H9 (cell line): ENCODE measurements at regions not wholly inside any gene's neighbourhood (a gene's known extent, or its start where the extent isn't known, plus 50 kb on each side); places are given as distances from the start of the nearest gene placed in this dataset.

ENCODE experiments used
- DNase-seq: peaks from one replicate; pipeline ENCODE4 v3.0.0-alpha.2; 2017
- H2AFZ ChIP-seq: one replicate; pipeline ENCODE4 v1.6.1; 2013; ENCODE audit warnings: mild to moderate bottlenecking, low read length, control low read depth, moderate library complexity
- H2AK5ac ChIP-seq: 2 replicates; pipeline ENCODE4 v1.6.1; 2013; ENCODE audit warnings: low read length, control low read depth, mixed read lengths; ENCODE audit not compliant: insufficient read length
- H2BK120ac ChIP-seq: one replicate; pipeline ENCODE4 v1.6.1; 2013; ENCODE audit warnings: low read depth, mild to moderate bottlenecking, low read length, control low read depth, inconsistent platforms; ENCODE audit not compliant: poor library complexity, severe bottlenecking
- H2BK12ac ChIP-seq: 2 replicates; pipeline ENCODE4 v1.6.1; 2013; ENCODE audit warnings: low read length, control low read depth, mixed read lengths, low read depth; ENCODE audit not compliant: insufficient read length
- H2BK15ac ChIP-seq: 2 replicates; pipeline ENCODE4 v1.6.1; 2013; ENCODE audit warnings: low read depth, low read length, control low read depth
- H2BK20ac ChIP-seq: one replicate; pipeline ENCODE4 v1.6.1; 2013; ENCODE audit warnings: low read depth, mild to moderate bottlenecking, low read length, control low read depth, inconsistent platforms; ENCODE audit not compliant: poor library complexity, severe bottlenecking
- H2BK5ac ChIP-seq: 2 replicates; pipeline ENCODE4 v1.6.1; 2013; ENCODE audit warnings: low read length, control low read depth, mixed read lengths; ENCODE audit not compliant: insufficient read length
- H3K14ac ChIP-seq: 2 replicates; pipeline ENCODE4 v1.6.1; 2013; ENCODE audit warnings: low read length, control low read depth; ENCODE audit not compliant: insufficient read depth
- H3K18ac ChIP-seq: 2 replicates; pipeline ENCODE4 v1.6.1; 2013; ENCODE audit warnings: low read depth, mild to moderate bottlenecking, mixed read lengths, low read length, control low read depth; ENCODE audit not compliant: insufficient read length
- H3K23ac ChIP-seq: 2 replicates; pipeline ENCODE4 v1.6.1; 2013; ENCODE audit warnings: low read length, control low read depth, mixed read lengths, low read depth; ENCODE audit not compliant: insufficient read length
- H3K23me2 ChIP-seq: 2 replicates; pipeline ENCODE4 v1.6.1; 2013; ENCODE audit warnings: low read depth, mild to moderate bottlenecking, mixed read lengths, low read length, control low read depth; ENCODE audit not compliant: insufficient read length, poor library complexity, severe bottlenecking
- H3K27ac ChIP-seq: 2 replicates; pipeline ENCODE4 v1.5.1; 2013; ENCODE audit warnings: low read length, control low read depth, mixed read lengths, low read depth; ENCODE audit not compliant: insufficient read length
- H3K27me3 ChIP-seq: 2 replicates; pipeline ENCODE4 v1.6.1; 2013; ENCODE audit warnings: low read length, control low read depth, inconsistent platforms; ENCODE audit not compliant: insufficient read depth
- H3K4ac ChIP-seq: 2 replicates; pipeline ENCODE4 v1.6.1; 2013; ENCODE audit warnings: low read depth, mild to moderate bottlenecking, control low read depth, inconsistent platforms, low read length, moderate library complexity
- H3K4me1 ChIP-seq: 2 replicates; pipeline ENCODE4 v1.6.1; 2013; ENCODE audit warnings: low read length, control low read depth, inconsistent platforms; ENCODE audit not compliant: insufficient read depth
- H3K4me2 ChIP-seq: 2 replicates; pipeline ENCODE4 v1.6.1; 2013; ENCODE audit warnings: low read length, control low read depth, mixed read lengths; ENCODE audit not compliant: insufficient read length, insufficient read depth
- H3K56ac ChIP-seq: 2 replicates; pipeline ENCODE4 v1.6.1; 2013; ENCODE audit warnings: low read depth, mild to moderate bottlenecking, mixed read lengths, low read length, control low read depth; ENCODE audit not compliant: insufficient read length
- H3K79me1 ChIP-seq: 2 replicates; pipeline ENCODE4 v1.6.1; 2013; ENCODE audit warnings: low read depth, mild to moderate bottlenecking, moderate library complexity, low read length, control low read depth, inconsistent platforms; ENCODE audit not compliant: insufficient read depth, poor library complexity, severe bottlenecking
- H3K79me2 ChIP-seq: 2 replicates; pipeline ENCODE4 v1.6.1; 2013; ENCODE audit warnings: low read length, control low read depth, inconsistent platforms; ENCODE audit not compliant: insufficient read depth
- H3K9ac ChIP-seq: 2 replicates; pipeline ENCODE4 v1.6.1; 2013; ENCODE audit warnings: low read length, control low read depth, mixed read lengths; ENCODE audit not compliant: insufficient read length; ENCODE audit errors: extremely low read depth
- H3K9me3 ChIP-seq: one replicate; pipeline ENCODE4 v1.6.1; 2013; ENCODE audit warnings: low read depth, low read length, inconsistent platforms; ENCODE audit not compliant: control insufficient read depth
- H3T11ph ChIP-seq: one replicate; pipeline ENCODE4 v1.6.1; 2013; ENCODE audit warnings: mild to moderate bottlenecking, low read length, control low read depth, inconsistent platforms
- H4K20me1 ChIP-seq: one replicate; pipeline ENCODE4 v1.6.1; 2013; ENCODE audit not compliant: control insufficient read depth, insufficient read length, insufficient read depth
- H4K5ac ChIP-seq: 2 replicates; pipeline ENCODE4 v1.6.1; 2013; ENCODE audit warnings: low read depth, mild to moderate bottlenecking, mixed read lengths, low read length, control low read depth; ENCODE audit not compliant: insufficient read length
- H4K8ac ChIP-seq: replicated peaks from 2 replicates; pipeline ENCODE4 v1.6.1; 2013; ENCODE audit warnings: low read length, control low read depth, mixed read lengths, low read depth; ENCODE audit not compliant: insufficient read length
- H4K91ac ChIP-seq: 2 replicates; pipeline ENCODE4 v1.6.1; 2013; ENCODE audit warnings: low read depth, mild to moderate bottlenecking, moderate library complexity, mixed read lengths, low read length, control low read depth; ENCODE audit not compliant: insufficient read length
- H3K27ac Mint-ChIP-seq, 3 experiments: 2 replicates in 2 of 3; 3 replicates in 1 of 3; pipeline ENCODE4 v1.8.0; 2020 to 2021; ENCODE audit warnings: mixed read lengths in 3 of 3, mild to moderate bottlenecking in 1 of 3, moderate library complexity in 1 of 3
- H3K27me3 Mint-ChIP-seq: 2 replicates; pipeline ENCODE4 v1.8.0; 2021; ENCODE audit warnings: low read depth, mild to moderate bottlenecking, moderate library complexity, mixed read lengths
- H3K36me3 Mint-ChIP-seq, 3 experiments: 2 replicates in 2 of 3; 3 replicates in 1 of 3; pipeline ENCODE4 v1.8.0; 2020 to 2021; ENCODE audit warnings: low read depth in 3 of 3, mixed read lengths in 3 of 3; ENCODE audit not compliant: insufficient read depth in 1 of 3
- H3K4me1 Mint-ChIP-seq, 2 experiments: 2 replicates each; pipeline ENCODE4 v1.8.0; 2020; ENCODE audit warnings: mixed read lengths in 2 of 2
- H3K4me3 Mint-ChIP-seq, 2 experiments: 2 replicates in 1 of 2; 3 replicates in 1 of 2; pipeline ENCODE4 v1.8.0; 2020 to 2021; ENCODE audit warnings: mild to moderate bottlenecking in 2 of 2, mixed read lengths in 2 of 2, moderate library complexity in 1 of 2
- H3K9me3 Mint-ChIP-seq, 2 experiments: 2 replicates in 1 of 2; 3 replicates in 1 of 2; pipeline ENCODE4 v1.8.0; 2020; ENCODE audit warnings: mild to moderate bottlenecking in 2 of 2, mixed read lengths in 2 of 2, moderate library complexity in 1 of 2
- WGBS: extraction: QIAGEN DNeasy Blood & Tissue Kit; methylation state at CpG from one replicate; pipeline ENCODE4 v1.1.7; 2013; ENCODE audit warnings: missing lambda C conversion rate, low lambda C conversion rate, mixed read lengths; ENCODE audit not compliant: insufficient read length; ENCODE audit errors: extremely low coverage; 5-methylcytosine and 5-hydroxymethylcytosine counted together
- TF ChIP-seq, protein P1 (sequence below): fragments of 200-600 bp; sonication (generic); conservative IDR thresholded peaks from 3 replicates; pipeline ENCODE4 v1.8.0; 2021; ENCODE audit warnings: antibody characterized with exemption, mild to moderate bottlenecking

DNA sequence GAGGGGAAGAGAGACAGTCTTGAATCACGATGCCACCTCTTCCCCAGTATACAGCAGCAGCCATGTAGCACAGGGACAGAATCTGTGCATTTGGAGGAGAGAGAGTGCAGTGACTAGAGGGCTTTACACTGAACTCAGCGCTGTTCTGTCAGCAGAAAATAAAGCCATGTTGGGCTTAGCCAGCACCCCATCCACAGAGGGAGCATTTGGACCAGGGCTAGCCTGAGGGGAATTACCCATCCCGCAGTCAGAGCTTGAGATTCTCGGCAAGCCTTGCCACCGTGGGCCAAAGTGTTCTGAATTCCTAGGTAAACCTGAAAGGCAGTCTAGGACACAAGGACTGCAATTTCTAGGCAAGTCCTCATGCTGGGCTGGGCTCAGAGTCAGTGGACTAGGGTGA is 120.4 kb upstream of the CNOT2 start:
- Histone ChIP-seq H2BK5ac (no peak overlapping the region), H3K9me3 (no peaks in the 10 kb centered on the region), H3K18ac (no peak overlapping the region), H3K23me2 (no peaks in the 10 kb centered on the region), H2BK15ac (no peak overlapping the region), H4K5ac (no peak overlapping the region), H3K4me1 (no peaks in the 10 kb centered on the region), H2AFZ (no peak overlapping the region), H4K8ac (no peak overlapping the region), H3K27me3 (no peaks in the 10 kb centered on the region), H3K4me2 (no peak overlapping the region), H4K91ac (no peak overlapping the region), H3T11ph (no peak overlapping the region), H3K27ac (no peak overlapping the region), H3K9ac (no peak overlapping the region), H3K79me2 (no peaks in the 10 kb centered on the region), H3K4ac (no peak overlapping the region), H2AK5ac (no peak overlapping the region), H3K79me1 (no peaks in the 10 kb centered on the region), H3K56ac (no peak overlapping the region), H2BK20ac (no peak overlapping the region), H3K14ac (no peak overlapping the region), H2BK12ac (no peak overlapping the region), H2BK120ac (no peak overlapping the region), H4K20me1 (no peaks in the 10 kb centered on the region), H3K23ac (no peak overlapping the region)
- no peak for DNase-seq
- TF ChIP-seq, protein P1, sequence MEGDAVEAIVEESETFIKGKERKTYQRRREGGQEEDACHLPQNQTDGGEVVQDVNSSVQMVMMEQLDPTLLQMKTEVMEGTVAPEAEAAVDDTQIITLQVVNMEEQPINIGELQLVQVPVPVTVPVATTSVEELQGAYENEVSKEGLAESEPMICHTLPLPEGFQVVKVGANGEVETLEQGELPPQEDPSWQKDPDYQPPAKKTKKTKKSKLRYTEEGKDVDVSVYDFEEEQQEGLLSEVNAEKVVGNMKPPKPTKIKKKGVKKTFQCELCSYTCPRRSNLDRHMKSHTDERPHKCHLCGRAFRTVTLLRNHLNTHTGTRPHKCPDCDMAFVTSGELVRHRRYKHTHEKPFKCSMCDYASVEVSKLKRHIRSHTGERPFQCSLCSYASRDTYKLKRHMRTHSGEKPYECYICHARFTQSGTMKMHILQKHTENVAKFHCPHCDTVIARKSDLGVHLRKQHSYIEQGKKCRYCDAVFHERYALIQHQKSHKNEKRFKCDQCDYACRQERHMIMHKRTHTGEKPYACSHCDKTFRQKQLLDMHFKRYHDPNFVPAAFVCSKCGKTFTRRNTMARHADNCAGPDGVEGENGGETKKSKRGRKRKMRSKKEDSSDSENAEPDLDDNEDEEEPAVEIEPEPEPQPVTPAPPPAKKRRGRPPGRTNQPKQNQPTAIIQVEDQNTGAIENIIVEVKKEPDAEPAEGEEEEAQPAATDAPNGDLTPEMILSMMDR: no peak
- Mint-ChIP-seq H3K4me3 (no peak overlapping the region), H3K4me1 (no peaks in the 10 kb centered on the region), H3K27ac (no peak overlapping the region), H3K9me3 (no peaks in the 10 kb centered on the region), H3K36me3 (no peaks in the 10 kb centered on the region), H3K27me3 (no peaks in the 10 kb centered on the region)
- WGBS: no CpG with 5 or more reads among the region's 5 CpGs
